Tibial nerve (tissue), 3 donors: ENCODE measurements at regions not wholly inside any gene's neighbourhood (a gene's known extent, or its start where the extent isn't known, plus 50 kb on each side); places are given as distances from the start of the nearest gene placed in this dataset.

Experiments used
- CTCF ChIP-seq, 5 experiments: fragments of 200-600 bp in 3 of 5; fragments of 450-650 bp in 2 of 5; sonication (generic) in 3 of 5; IDR thresholded peaks; one replicate each; pipeline ENCODE4 v1.5.1; 2016 to 2019; ENCODE audit warnings: antibody characterized with exemption in 5 of 5, mild to moderate bottlenecking in 3 of 5, moderate library complexity in 2 of 5
- POLR2A ChIP-seq, 2 donors: fragments of 450-650 bp; IDR thresholded peaks; one replicate each; pipeline ENCODE4 v1.6.1; 2017; ENCODE audit warnings: antibody characterized with exemption in 2 of 2, mild to moderate bottlenecking in 2 of 2, moderate library complexity in 2 of 2

DNA sequence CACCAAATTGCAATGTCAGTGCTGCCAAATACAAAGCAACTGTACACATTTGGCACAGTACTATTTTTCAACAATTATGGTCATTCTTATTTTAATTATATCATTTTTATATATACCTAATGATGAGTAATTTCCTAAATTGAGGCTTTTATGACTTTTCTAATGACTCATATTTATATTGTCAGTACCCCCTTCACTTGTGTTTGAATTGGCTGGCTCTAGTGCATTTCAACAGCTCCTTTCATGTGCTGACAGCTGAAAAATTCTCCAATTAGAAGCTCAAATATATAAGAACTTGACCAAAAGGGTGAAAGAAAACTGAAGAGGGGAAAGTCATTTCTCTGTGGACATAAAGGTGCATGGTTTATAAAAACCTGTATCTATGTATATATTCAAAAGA, 263.3 kb downstream of the SLITRK1 start:
- no peak for TF ChIP-seq CTCF (IDR thresholded peaks at IDR 0.05)
- TF ChIP-seq POLR2A (IDR thresholded peaks at IDR 0.05) = no peak
